Loucy (cell line): ENCODE measurements at regions not wholly inside any gene's neighbourhood (a gene's known extent, or its start where the extent isn't known, plus 50 kb on each side); places are given as distances from the start of the nearest gene placed in this dataset.
"Not testable (repeated sequence)": the region's sequence is repeated elsewhere in the genome, so short reads cannot be mapped to it uniquely, and the experiment has no call there.

Experiments
- H2AFZ ChIP-seq: fragments of 200-600 bp; sonication (generic); 2 replicates; pipeline ENCODE4 v1.6.0; 2016; ENCODE audit warnings: antibody characterized with exemption, mild to moderate bottlenecking, low read length, moderate library complexity
- H3F3A ChIP-seq: fragments of 200-600 bp; 2 replicates; pipeline ENCODE4 v1.6.0; 2016; ENCODE audit warnings: antibody characterized with exemption, low read depth, mild to moderate bottlenecking
- H3K27me3 ChIP-seq: fragments of 200-600 bp; sonication (generic); 2 replicates; pipeline ENCODE4 v1.6.1; 2014; ENCODE audit warnings: low read length, mild to moderate bottlenecking; ENCODE audit not compliant: insufficient read depth, poor library complexity, severe bottlenecking
- H3K36me3 ChIP-seq: fragments of 200-600 bp; sonication (generic); 2 replicates; pipeline ENCODE4 v1.6.1; 2016; ENCODE audit warnings: low read length; ENCODE audit not compliant: insufficient read depth
- H3K4me1 ChIP-seq: fragments of 200-600 bp; sonication (generic); 2 replicates; pipeline ENCODE4 v1.5.1; 2014; ENCODE audit warnings: low read length, mild to moderate bottlenecking; ENCODE audit not compliant: insufficient read depth, poor library complexity, severe bottlenecking
- H3K4me2 ChIP-seq: fragments of 200-600 bp; sonication (generic); 2 replicates; pipeline ENCODE4 v1.6.0; 2014; ENCODE audit warnings: antibody characterized with exemption, low read length, low read depth, mild to moderate bottlenecking; ENCODE audit not compliant: poor library complexity, severe bottlenecking
- H3K4me3 ChIP-seq: fragments of 200-600 bp; sonication (generic); 2 replicates; pipeline ENCODE4 v1.5.1; 2014; ENCODE audit warnings: low read length, mild to moderate bottlenecking, mixed read lengths; ENCODE audit not compliant: poor library complexity, severe bottlenecking
- H3K79me2 ChIP-seq: fragments of 200-600 bp; sonication (generic); 2 replicates; pipeline ENCODE4 v1.6.1; 2014; ENCODE audit warnings: low read length; ENCODE audit not compliant: insufficient read depth
- H3K9ac ChIP-seq: fragments of 200-600 bp; sonication (generic); 2 replicates; pipeline ENCODE4 v1.6.0; 2014; ENCODE audit warnings: mild to moderate bottlenecking, low read depth, low read length, moderate library complexity; ENCODE audit not compliant: poor library complexity, severe bottlenecking
- H3K9me2 ChIP-seq: fragments of 200-600 bp; sonication (generic); replicated peaks from 2 replicates; pipeline ENCODE4 v1.6.1; 2016; ENCODE audit warnings: low read depth, low read length, mixed read lengths
- H3K9me3 ChIP-seq: fragments of 200-600 bp; sonication (generic); 2 replicates; pipeline ENCODE4 v1.6.1; 2014; ENCODE audit warnings: mild to moderate bottlenecking, antibody characterized with exemption, low read length, low read depth; ENCODE audit not compliant: insufficient read depth
- H4K20me1 ChIP-seq: fragments of 200-600 bp; sonication (generic); 2 replicates; pipeline ENCODE4 v1.6.0; 2014; ENCODE audit warnings: antibody characterized with exemption, low read length, mild to moderate bottlenecking; ENCODE audit not compliant: insufficient read depth, poor library complexity, severe bottlenecking
- EZH2phosphoT487 ChIP-seq: fragments of 200-600 bp; IDR thresholded peaks from 2 replicates; pipeline ENCODE4 v1.6.1; 2018; ENCODE audit warnings: antibody characterized with exemption, mild to moderate bottlenecking, moderate library complexity, borderline replicate concordance
- TF ChIP-seq, protein P1 (sequence below): fragments of 200-600 bp; sonication (generic); conservative IDR thresholded peaks from 2 replicates; pipeline ENCODE4 v1.5.1; 2014; ENCODE audit warnings: mild to moderate bottlenecking, antibody characterized with exemption, low read length

GRCh38 chr1:199089393-199090122 lies 450.7 kb downstream of the PTPRC start:
- H3K4me1 ChIP-seq: peaks cover 28% of the 10 kb centered on the region
- no peak overlapping the region for H3K9ac ChIP-seq
- H3K36me3 ChIP-seq: no peaks in the 10 kb centered on the region
- no peaks in the 10 kb centered on the region for H3K9me2 ChIP-seq
- H3K79me2 ChIP-seq: no peaks in the 10 kb centered on the region
- H4K20me1 ChIP-seq: no peaks in the 10 kb centered on the region
- H2AFZ ChIP-seq: no peak overlapping the region
- no peaks in the 10 kb centered on the region for H3F3A ChIP-seq
- H3K4me3 ChIP-seq: no peak overlapping the region
- H3K4me2 ChIP-seq: peak overlapping the region; percentile 1
- H3K27me3 ChIP-seq: no peaks in the 10 kb centered on the region
- H3K9me3 ChIP-seq: no peaks in the 10 kb centered on the region
- no peak for TF ChIP-seq EZH2phosphoT487
- TF ChIP-seq, protein P1, sequence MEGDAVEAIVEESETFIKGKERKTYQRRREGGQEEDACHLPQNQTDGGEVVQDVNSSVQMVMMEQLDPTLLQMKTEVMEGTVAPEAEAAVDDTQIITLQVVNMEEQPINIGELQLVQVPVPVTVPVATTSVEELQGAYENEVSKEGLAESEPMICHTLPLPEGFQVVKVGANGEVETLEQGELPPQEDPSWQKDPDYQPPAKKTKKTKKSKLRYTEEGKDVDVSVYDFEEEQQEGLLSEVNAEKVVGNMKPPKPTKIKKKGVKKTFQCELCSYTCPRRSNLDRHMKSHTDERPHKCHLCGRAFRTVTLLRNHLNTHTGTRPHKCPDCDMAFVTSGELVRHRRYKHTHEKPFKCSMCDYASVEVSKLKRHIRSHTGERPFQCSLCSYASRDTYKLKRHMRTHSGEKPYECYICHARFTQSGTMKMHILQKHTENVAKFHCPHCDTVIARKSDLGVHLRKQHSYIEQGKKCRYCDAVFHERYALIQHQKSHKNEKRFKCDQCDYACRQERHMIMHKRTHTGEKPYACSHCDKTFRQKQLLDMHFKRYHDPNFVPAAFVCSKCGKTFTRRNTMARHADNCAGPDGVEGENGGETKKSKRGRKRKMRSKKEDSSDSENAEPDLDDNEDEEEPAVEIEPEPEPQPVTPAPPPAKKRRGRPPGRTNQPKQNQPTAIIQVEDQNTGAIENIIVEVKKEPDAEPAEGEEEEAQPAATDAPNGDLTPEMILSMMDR: no peak

- not testable (repeated sequence) for H2AFZ ChIP-seq, H3F3A ChIP-seq, H3K9me2 ChIP-seq, H3K4me1 ChIP-seq, H4K20me1 ChIP-seq, H3K4me3 ChIP-seq, H3K9me3 ChIP-seq, H3K9ac ChIP-seq, H3K4me2 ChIP-seq, H3K27me3 ChIP-seq, H3K79me2 ChIP-seq, H3K36me3 ChIP-seq
Measured at GRCh38 chr1:199095628-199096027, 456.8 kb downstream of the PTPRC start.

DNA sequence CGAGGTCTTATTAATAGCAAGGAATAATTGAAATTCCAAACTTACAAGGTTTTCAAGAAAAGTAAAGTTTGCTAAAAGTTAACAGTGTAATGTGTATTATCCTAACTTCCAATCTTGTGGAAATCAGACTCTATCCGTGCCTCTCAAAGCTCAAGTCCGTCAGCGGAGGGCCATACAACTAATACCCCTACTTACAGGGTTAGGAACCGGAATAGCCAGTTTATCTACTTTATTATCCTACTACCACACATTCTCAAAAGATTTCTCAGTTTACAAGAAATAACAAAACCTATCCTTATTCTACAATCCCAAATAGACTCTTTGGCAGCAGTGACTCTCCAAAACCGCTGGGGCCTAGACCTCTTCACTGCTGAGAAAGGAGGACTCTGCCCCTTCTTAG lies 457.8 kb downstream of the PTPRC start:
- no peaks in the 10 kb centered on the region for H3K9me2 ChIP-seq
- TF ChIP-seq EZH2phosphoT487: no peak
- TF ChIP-seq, protein P1: no peak

DNA sequence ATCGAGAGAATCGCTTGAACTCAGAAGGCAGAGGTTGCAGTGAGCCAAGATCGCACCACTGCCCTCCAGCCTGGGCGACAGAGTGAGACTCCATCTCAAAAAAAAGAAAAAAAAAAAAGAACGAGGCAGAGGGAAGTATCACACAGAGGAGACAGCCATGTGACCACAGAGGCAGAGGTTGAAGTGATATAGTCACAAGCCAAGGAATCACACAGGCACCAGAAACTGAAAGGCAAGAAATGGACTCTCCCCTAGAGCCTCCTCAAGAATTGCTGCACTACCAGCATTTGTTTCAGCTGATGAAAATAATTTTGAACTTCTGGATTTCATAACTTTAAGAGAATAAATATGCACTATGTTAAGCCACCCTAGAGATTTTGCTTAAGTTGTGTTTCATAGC lies 459.6 kb downstream of the PTPRC start:
- Histone ChIP-seq H3F3A (no peaks in the 10 kb centered on the region), H3K9me3 (no peaks in the 10 kb centered on the region), H4K20me1 (no peaks in the 10 kb centered on the region), H3K4me2 (no peak overlapping the region), H3K4me3 (no peak overlapping the region), H3K36me3 (no peaks in the 10 kb centered on the region), H3K9ac (no peak overlapping the region), H3K9me2 (no peaks in the 10 kb centered on the region), H2AFZ (no peak overlapping the region), H3K79me2 (no peaks in the 10 kb centered on the region), H3K27me3 (no peaks in the 10 kb centered on the region), H3K4me1 (peaks cover 9% of the 10 kb centered on the region)
- TF ChIP-seq, protein P1: no peak
- TF ChIP-seq EZH2phosphoT487: no peak

More for the DNA sequence above, 457.8 kb downstream of the PTPRC start:
- no peaks in the 10 kb centered on the region for H4K20me1 ChIP-seq
- no peaks in the 10 kb centered on the region for H3K36me3 ChIP-seq
- no peak overlapping the region for H2AFZ ChIP-seq
- no peaks in the 10 kb centered on the region for H3K9me3 ChIP-seq
- H3K4me1 ChIP-seq: peaks cover 8% of the 10 kb centered on the region
- no peak overlapping the region for H3K4me2 ChIP-seq
- H3K79me2 ChIP-seq: no peaks in the 10 kb centered on the region
- H3K27me3 ChIP-seq: no peaks in the 10 kb centered on the region
- no peak overlapping the region for H3K4me3 ChIP-seq
- no peaks in the 10 kb centered on the region for H3F3A ChIP-seq
- no peak overlapping the region for H3K9ac ChIP-seq
